A549 (cell line): ENCODE measurements at regions not wholly inside any gene's neighbourhood (a gene's known extent, or its start where the extent isn't known, plus 50 kb on each side); places are given as distances from the start of the nearest gene placed in this dataset.

Experiments used
- ATAC-seq, 2 experiments: fragments of 200-7000 bp in 1 of 2; fragments of >200 bp in 1 of 2; cut with Nextera tagmentation in 1 of 2; cut with Tn5 transposase in 1 of 2; 3 replicates each; pipeline versions ENCODE4 v1.8.0 to v1.9.1; 2018 to 2020; ENCODE audit warnings: mild to moderate bottlenecking in 1 of 2, moderate library complexity in 1 of 2
- CTCF ChIA-PET: fragments of 300-600 bp; sonication (Branson Sonifier 250); formaldehyde crosslinking; extraction: SDS; loops from one replicate; lab custom pipeline; 2021; ENCODE audit warnings: antibody characterized with exemption, inconsistent platforms; lab: Yijun Ruan, JAX
- POLR2A ChIA-PET: fragments of 350-600 bp; formaldehyde crosslinking; extraction: SDS; loops from one replicate; lab custom pipeline; 2021; ENCODE audit warnings: antibody characterized with exemption, inconsistent platforms; lab: Yijun Ruan, JAX
- DNase-seq, 2 experiments: peaks; one replicate each; pipeline versions ENCODE4 v3.0.0 to v3.0.0-alpha.2; 2011 to 2016; ENCODE audit warnings: low read depth in 1 of 2, low spot score in 1 of 2
- FAIRE-seq: peaks from 2 replicates; lab custom pipeline; 2011; peaks lifted over from hg19 to GRCh38; lab: Jason Lieb, UNC
- H3K27ac ChIP-seq, 2 experiments: fragments of >200 bp; sonication (Bioruptor Twin); formaldehyde crosslinking; 3 replicates each; pipeline ENCODE4 v1.5.1; 2016 to 2017
- H3K4me1 ChIP-seq: fragments of >200 bp; sonication (Bioruptor Twin); formaldehyde crosslinking; 3 replicates; pipeline ENCODE4 v1.6.1; 2016
- H3K4me2 ChIP-seq: fragments of >200 bp; sonication (Bioruptor Twin); formaldehyde crosslinking; 3 replicates; pipeline ENCODE4 v1.6.1; 2016
- H3K4me3 ChIP-seq: fragments of >200 bp; sonication (Bioruptor Twin); formaldehyde crosslinking; 3 replicates; pipeline ENCODE4 v1.5.1; 2016
- H3K9me3 ChIP-seq: fragments of >200 bp; sonication (Bioruptor Twin); formaldehyde crosslinking; 3 replicates; pipeline ENCODE4 v1.6.1; 2016
- BHLHE40 ChIP-seq: IDR thresholded peaks from 2 replicates; pipeline ENCODE4 v1.6.1; 2012; ENCODE audit warnings: low read depth, low read length, inconsistent platforms
- CBX8 ChIP-seq: fragments of 200-600 bp; sonication (generic); IDR thresholded peaks from 2 replicates; pipeline ENCODE4 v1.6.1; 2016
- CHD2 ChIP-seq: fragments of 150-350 bp; IDR thresholded peaks from 2 replicates; pipeline ENCODE4 v1.6.1; 2014; ENCODE audit warnings: low read length; ENCODE audit not compliant: partially characterized antibody
- CTCF ChIP-seq: fragments of >200 bp; sonication (Bioruptor Twin); formaldehyde crosslinking; IDR thresholded peaks from 3 replicates; pipeline ENCODE4 v1.5.1; 2016
- FOSB ChIP-seq: fragments of 250-450 bp; sonication (Bioruptor Pico); IDR thresholded peaks from 2 replicates; pipeline ENCODE4 v1.5.0; 2020; ENCODE audit warnings: mild to moderate bottlenecking, moderate library complexity
- GATA3 ChIP-seq: IDR thresholded peaks from 2 replicates; pipeline ENCODE4 v1.6.1; 2012; ENCODE audit warnings: borderline replicate concordance
- HDAC2 ChIP-seq: fragments of 200-600 bp; sonication (generic); IDR thresholded peaks from 2 replicates; pipeline ENCODE4 v1.6.1; 2016
- HEYL ChIP-seq: fragments of 250-450 bp; sonication (Bioruptor Pico); IDR thresholded peaks from 2 replicates; pipeline ENCODE4 v1.8.0; 2021; ENCODE audit warnings: mild to moderate bottlenecking, moderate library complexity
- HOXA7 ChIP-seq: fragments of 250-450 bp; sonication (Bioruptor Pico); IDR thresholded peaks from 2 replicates; pipeline ENCODE4 v1.5.0; 2020; ENCODE audit warnings: mild to moderate bottlenecking, moderate library complexity
- HOXB13 ChIP-seq: fragments of 250-450 bp; sonication (Bioruptor Pico); IDR thresholded peaks from 2 replicates; pipeline ENCODE4 v1.5.0; 2020; ENCODE audit warnings: low read depth, mild to moderate bottlenecking, moderate library complexity
- JUNB ChIP-seq: fragments of >200 bp; sonication (Bioruptor Twin); formaldehyde crosslinking; IDR thresholded peaks from 2 replicates; pipeline ENCODE4 v1.6.1; 2016
- KDM1A ChIP-seq: fragments of 200-600 bp; sonication (generic); IDR thresholded peaks from 2 replicates; pipeline ENCODE4 v1.6.1; 2016; ENCODE audit warnings: low read depth, mild to moderate bottlenecking
- NPAS2 ChIP-seq: fragments of 250-450 bp; sonication (Bioruptor Pico); IDR thresholded peaks from 2 replicates; pipeline ENCODE4 v1.8.0; 2022; ENCODE audit warnings: mild to moderate bottlenecking, moderate library complexity, borderline replicate concordance
- NR3C1 ChIP-seq: fragments of >200 bp; sonication (Bioruptor Twin); formaldehyde crosslinking; IDR thresholded peaks from 3 replicates; pipeline ENCODE4 v1.6.1; 2017
- PHF8 ChIP-seq: fragments of 200-600 bp; sonication (generic); IDR thresholded peaks from 2 replicates; pipeline ENCODE4 v1.6.1; 2016; ENCODE audit warnings: low read depth, mild to moderate bottlenecking, antibody characterized with exemption, moderate library complexity, borderline replicate concordance
- RARB ChIP-seq: fragments of 250-450 bp; sonication (Bioruptor Pico); IDR thresholded peaks from 2 replicates; pipeline ENCODE4 v1.8.0; 2021; ENCODE audit warnings: mild to moderate bottlenecking, moderate library complexity
- RCOR1 ChIP-seq: fragments of 150-350 bp; IDR thresholded peaks from 2 replicates; pipeline ENCODE4 v1.6.1; 2014; ENCODE audit warnings: antibody characterized with exemption, low read length, low read depth
- RFX5 ChIP-seq: fragments of 450-650 bp; IDR thresholded peaks from 2 replicates; pipeline ENCODE4 v1.7.1; 2014; ENCODE audit warnings: antibody characterized with exemption, mild to moderate bottlenecking, moderate library complexity
- USF2 ChIP-seq: fragments of 450-650 bp; IDR thresholded peaks from 2 replicates; pipeline ENCODE4 v1.6.1; 2014; ENCODE audit warnings: antibody characterized with exemption
- ZFP36 ChIP-seq: fragments of 450-650 bp; IDR thresholded peaks from 2 replicates; pipeline ENCODE4 v1.6.1; 2014; ENCODE audit warnings: borderline replicate concordance; ENCODE audit not compliant: partially characterized antibody
- ZSCAN20 ChIP-seq: fragments of 250-450 bp; sonication (Bioruptor Pico); IDR thresholded peaks from 2 replicates; pipeline ENCODE4 v1.8.0; 2022; ENCODE audit warnings: mild to moderate bottlenecking, moderate library complexity
- WGBS: methylation state at CpG from one replicate; pipeline ENCODE4 v1.1.6; 2017; ENCODE audit errors: missing lambda C conversion rate; 5-methylcytosine and 5-hydroxymethylcytosine counted together
- TF ChIP-seq, protein P1 (sequence below): IDR thresholded peaks from 2 replicates; pipeline ENCODE4 v1.6.1; 2012
- TF ChIP-seq, protein P2 (sequence below): fragments of >200 bp; sonication (Bioruptor Twin); formaldehyde crosslinking; IDR thresholded peaks from 3 replicates; pipeline ENCODE4 v1.6.1; 2016
- TF ChIP-seq, protein P3 (sequence below): fragments of 250-450 bp; sonication (Bioruptor Pico); IDR thresholded peaks from 2 replicates; pipeline ENCODE4 v1.5.0; 2020; ENCODE audit warnings: low read depth, mild to moderate bottlenecking, moderate library complexity

- Histone ChIP-seq H3K27ac (no peak overlapping the region), H3K4me3 (no peak overlapping the region), H3K9me3 (no peaks in the 10 kb centered on the region), H3K4me2 (no peak overlapping the region), H3K4me1 (peaks cover 16% of the 10 kb centered on the region; the same call in 2 of the 3 replicates)
- FAIRE-seq = no peak
- CTCF ChIA-PET = interaction anchor here (1.1 kb wide), 1 partner anchor 11 kb away, joined by 3 read pairs; no protein-coding TSS in a partner anchor
- WGBS = 35% methylated on average over 2 of the region's 2 CpGs
- TF ChIP-seq USF2 = no peak
- TF ChIP-seq, protein P1, sequence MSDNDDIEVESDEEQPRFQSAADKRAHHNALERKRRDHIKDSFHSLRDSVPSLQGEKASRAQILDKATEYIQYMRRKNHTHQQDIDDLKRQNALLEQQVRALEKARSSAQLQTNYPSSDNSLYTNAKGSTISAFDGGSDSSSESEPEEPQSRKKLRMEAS = no peak
- no peak for TF ChIP-seq KDM1A
- no peak for TF ChIP-seq RARB (CRISPR knock-in tag)
- TF ChIP-seq CTCF = no peak
- no peak for TF ChIP-seq NR3C1
- no peak for TF ChIP-seq HOXA7 (CRISPR knock-in tag)
- TF ChIP-seq PHF8 = no peak
- no peak for TF ChIP-seq CBX8
- TF ChIP-seq FOSB (CRISPR knock-in tag) = no peak
- TF ChIP-seq HEYL (CRISPR knock-in tag) = no peak
- TF ChIP-seq CHD2 = no peak
- DNase-seq = no peak
- POLR2A ChIA-PET = no interaction called here
- no peak for ATAC-seq
Measured at GRCh38 chr11:95516786-95517185, 272.8 kb downstream of the FAM76B start.

GRCh38 chr11:95516175-95516574 is 273.4 kb downstream of the FAM76B start:
- Histone ChIP-seq H3K4me3 (no peak overlapping the region), H3K9me3 (no peaks in the 10 kb centered on the region), H3K4me1 (peaks cover 18% of the 10 kb centered on the region; the same call in 2 of the 3 replicates), H3K4me2 (no peak overlapping the region)
- POLR2A ChIA-PET = no interaction called here
- no peak for ATAC-seq
- 39% methylated on average over 2 of the region's 2 CpGs for WGBS
- DNase-seq = no peak
- TF ChIP-seq GATA3 (no peak), HEYL (CRISPR knock-in tag) (no peak), BHLHE40 (no peak), FOSB (CRISPR knock-in tag) (no peak), USF2 (no peak), ZSCAN20 (CRISPR knock-in tag) (no peak), PHF8 (no peak), NR3C1 (no peak), ZFP36 (no peak), JUNB (no peak), KDM1A (no peak), CHD2 (no peak), NPAS2 (CRISPR knock-in tag) (no peak), HOXB13 (no peak), HDAC2 (no peak), RCOR1 (no peak), RFX5 (no peak)
- TF ChIP-seq, protein P2, sequence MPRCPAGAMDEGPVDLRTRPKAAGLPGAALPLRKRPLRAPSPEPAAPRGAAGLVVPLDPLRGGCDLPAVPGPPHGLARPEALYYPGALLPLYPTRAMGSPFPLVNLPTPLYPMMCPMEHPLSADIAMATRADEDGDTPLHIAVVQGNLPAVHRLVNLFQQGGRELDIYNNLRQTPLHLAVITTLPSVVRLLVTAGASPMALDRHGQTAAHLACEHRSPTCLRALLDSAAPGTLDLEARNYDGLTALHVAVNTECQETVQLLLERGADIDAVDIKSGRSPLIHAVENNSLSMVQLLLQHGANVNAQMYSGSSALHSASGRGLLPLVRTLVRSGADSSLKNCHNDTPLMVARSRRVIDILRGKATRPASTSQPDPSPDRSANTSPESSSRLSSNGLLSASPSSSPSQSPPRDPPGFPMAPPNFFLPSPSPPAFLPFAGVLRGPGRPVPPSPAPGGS = no peak
- TF ChIP-seq, protein P1 = no peak
- TF ChIP-seq, protein P3, sequence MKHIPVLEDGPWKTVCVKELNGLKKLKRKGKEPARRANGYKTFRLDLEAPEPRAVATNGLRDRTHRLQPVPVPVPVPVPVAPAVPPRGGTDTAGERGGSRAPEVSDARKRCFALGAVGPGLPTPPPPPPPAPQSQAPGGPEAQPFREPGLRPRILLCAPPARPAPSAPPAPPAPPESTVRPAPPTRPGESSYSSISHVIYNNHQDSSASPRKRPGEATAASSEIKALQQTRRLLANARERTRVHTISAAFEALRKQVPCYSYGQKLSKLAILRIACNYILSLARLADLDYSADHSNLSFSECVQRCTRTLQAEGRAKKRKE (CRISPR knock-in tag) = no peak
- TF ChIP-seq, all 56 proteins: peak for 0
- H3K27ac ChIP-seq = no peak overlapping the region
- CTCF ChIA-PET = no interaction called here
- no peak for FAIRE-seq
